MCF 10A (cell line): ENCODE measurements at regions not wholly inside any gene's neighbourhood (a gene's known extent, or its start where the extent isn't known, plus 50 kb on each side); places are given as distances from the start of the nearest gene placed in this dataset.

Experiments used
- BruUV-seq: library from RNA; stranded (reverse); fragments of 400-500 nt; replicated peaks from 2 replicates; lab custom pipeline; 2021; lab: Mats Ljungman, UMichigan
- CTCF ChIA-PET: fragments of 300-600 bp; sonication (Branson Sonifier 250); formaldehyde crosslinking; extraction: SDS; loops from one replicate; lab custom pipeline; 2021; ENCODE audit warnings: antibody characterized with exemption, inconsistent platforms; lab: Yijun Ruan, JAX
- POLR2A ChIA-PET: fragments of 300-600, 350-650 bp; sonication (Branson Sonifier 250); formaldehyde crosslinking; extraction: SDS; loops from one replicate; lab custom pipeline; 2020; ENCODE audit warnings: antibody characterized with exemption, inconsistent platforms; lab: Yijun Ruan, JAX
- DNase-seq: peaks from one replicate; pipeline ENCODE4 v3.0.0-alpha.2; 2018; ENCODE audit not compliant: unreplicated experiment
- H3K27ac Mint-ChIP-seq: one replicate; pipeline ENCODE4 v1.8.0; 2022; ENCODE audit warnings: mild to moderate bottlenecking, low read depth, mixed read lengths; ENCODE audit not compliant: unreplicated experiment
- H3K27me3 Mint-ChIP-seq: one replicate; pipeline ENCODE4 v1.8.0; 2022; ENCODE audit warnings: mixed read lengths; ENCODE audit not compliant: insufficient read depth, unreplicated experiment
- H3K36me3 Mint-ChIP-seq: one replicate; pipeline ENCODE4 v1.8.0; 2022; ENCODE audit warnings: mild to moderate bottlenecking, moderate library complexity, mixed read lengths; ENCODE audit not compliant: insufficient read depth, unreplicated experiment
- H3K4me1 Mint-ChIP-seq: one replicate; pipeline ENCODE4 v1.8.0; 2022; ENCODE audit warnings: mixed read lengths; ENCODE audit not compliant: insufficient read depth, unreplicated experiment
- H3K4me3 Mint-ChIP-seq: one replicate; pipeline ENCODE4 v1.8.0; 2022; ENCODE audit warnings: mild to moderate bottlenecking, moderate library complexity, mixed read lengths; ENCODE audit not compliant: unreplicated experiment
- H3K9me3 Mint-ChIP-seq: one replicate; pipeline ENCODE4 v1.8.0; 2022; ENCODE audit warnings: mixed read lengths; ENCODE audit not compliant: unreplicated experiment
- CTCF ChIP-seq: fragments of 200-600 bp; IDR thresholded peaks from one replicate; pipeline ENCODE4 v1.8.0; 2022; ENCODE audit warnings: antibody characterized with exemption, mild to moderate bottlenecking; ENCODE audit not compliant: unreplicated experiment
- intact Hi-C: fragments of 100-400 bp; cut with micrococcal nuclease; formaldehyde crosslinking; loops from 2 replicates; pipeline ENCODE4 v1.14.1; 2022

- Mint-ChIP-seq H3K4me3 (no peak overlapping the region), H3K4me1 (peaks cover 10% of the 10 kb centered on the region), H3K36me3 (no peaks in the 10 kb centered on the region), H3K9me3 (no peaks in the 10 kb centered on the region), H3K27ac (no peak overlapping the region), H3K27me3 (no peaks in the 10 kb centered on the region)
- CTCF ChIA-PET: interaction anchor here (0.7 kb wide), 2 partner anchors 23 to 65 kb away, joined by 3 read pairs; no protein-coding TSS in a partner anchor
- DNase-seq: no peak
- BruUV-seq: no TSS peak
- intact Hi-C loops: no loop called here
- TF ChIP-seq CTCF: no peak
- POLR2A ChIA-PET: no interaction called here
Measured at GRCh38 chr18:1999387-1999786, 571.9 kb downstream of the METTL4 start.

GRCh38 chr18:2002151-2002550 lies 569.2 kb downstream of the METTL4 start:
- no peaks in the 10 kb centered on the region for H3K36me3 Mint-ChIP-seq
- TF ChIP-seq CTCF: no peak
- H3K27me3 Mint-ChIP-seq: no peaks in the 10 kb centered on the region
- DNase-seq: no peak
- BruUV-seq: no TSS peak
- H3K4me1 Mint-ChIP-seq: peaks cover 10% of the 10 kb centered on the region
- ChIA-PET POLR2A (no interaction called here), CTCF (no interaction called here)
- no peak overlapping the region for H3K4me3 Mint-ChIP-seq
- H3K9me3 Mint-ChIP-seq: no peaks in the 10 kb centered on the region
- H3K27ac Mint-ChIP-seq: peak overlapping the region; percentile 77
- intact Hi-C loops: no loop called here

- no peaks in the 10 kb centered on the region for H3K36me3 Mint-ChIP-seq
- peak overlapping the region; percentile 77 for H3K27ac Mint-ChIP-seq
- no peaks in the 10 kb centered on the region for H3K9me3 Mint-ChIP-seq
- no peak for TF ChIP-seq CTCF
- intact Hi-C loops: no loop called here
- DNase-seq: no peak
- CTCF ChIA-PET: interaction anchor here (0.6 kb wide), 1 partner anchor 158 kb away, joined by 3 read pairs; no protein-coding TSS in a partner anchor
- peaks cover 10% of the 10 kb centered on the region for H3K4me1 Mint-ChIP-seq
- BruUV-seq: no TSS peak
- no peaks in the 10 kb centered on the region for H3K27me3 Mint-ChIP-seq
- POLR2A ChIA-PET: no interaction called here
- H3K4me3 Mint-ChIP-seq: no peak overlapping the region
Measured at GRCh38 chr18:2002604-2003003, 568.7 kb downstream of the METTL4 start.

- BruUV-seq: no TSS peak
- no peak for DNase-seq
- no peak for TF ChIP-seq CTCF
- Mint-ChIP-seq H3K27me3 (no peaks in the 10 kb centered on the region), H3K4me1 (peaks cover 3% of the 10 kb centered on the region), H3K27ac (no peak overlapping the region), H3K9me3 (no peaks in the 10 kb centered on the region), H3K36me3 (no peaks in the 10 kb centered on the region), H3K4me3 (no peak overlapping the region)
- ChIA-PET POLR2A (interaction anchor here (0.6 kb wide), 1 partner anchor 45 kb away, joined by 3 read pairs; no protein-coding TSS in a partner anchor), CTCF (interaction anchor here (0.6 kb wide), 3 partner anchors 74 to 1387 kb away, joined by 3 to 4 read pairs (median 3); no protein-coding TSS in a partner anchor)
- intact Hi-C loops: no loop called here
Measured at GRCh38 chr18:2009942-2010697, 561.2 kb downstream of the METTL4 start.
